ENCODE measurements at regions not wholly inside any gene's neighbourhood (a gene's known extent, or its start where the extent isn't known, plus 50 kb on each side); places are given as distances from the start of the nearest gene placed in this dataset.

DNA sequence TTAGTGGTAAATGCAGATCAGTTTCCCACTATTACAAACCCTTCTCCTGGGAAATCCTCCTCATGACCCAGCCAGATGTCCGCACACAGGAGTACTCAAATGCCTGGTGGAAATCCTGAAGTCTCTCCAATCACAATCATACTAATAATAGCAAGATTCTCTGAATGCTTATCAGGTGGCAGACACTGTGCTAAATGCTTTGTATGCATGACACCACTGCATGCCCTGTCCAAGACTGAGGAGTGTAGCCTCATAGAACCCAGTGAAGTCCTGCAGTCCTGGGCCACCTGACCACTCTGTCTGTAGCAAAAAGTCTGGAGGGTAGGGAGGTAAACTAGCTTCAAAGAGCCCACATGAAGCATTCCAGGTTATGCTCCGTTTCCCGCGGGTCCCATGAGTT, 434.8 kb upstream of the CHST9 start:
- DNase-seq: no peak
- Mint-ChIP-seq H3K4me3 (no peak overlapping the region), H3K27me3 (no peaks in the 10 kb centered on the region), H3K9me3 (no peaks in the 10 kb centered on the region), H3K27ac (no peak overlapping the region), H3K36me3 (no peaks in the 10 kb centered on the region), H3K4me1 (no peaks in the 10 kb centered on the region)

DNA sequence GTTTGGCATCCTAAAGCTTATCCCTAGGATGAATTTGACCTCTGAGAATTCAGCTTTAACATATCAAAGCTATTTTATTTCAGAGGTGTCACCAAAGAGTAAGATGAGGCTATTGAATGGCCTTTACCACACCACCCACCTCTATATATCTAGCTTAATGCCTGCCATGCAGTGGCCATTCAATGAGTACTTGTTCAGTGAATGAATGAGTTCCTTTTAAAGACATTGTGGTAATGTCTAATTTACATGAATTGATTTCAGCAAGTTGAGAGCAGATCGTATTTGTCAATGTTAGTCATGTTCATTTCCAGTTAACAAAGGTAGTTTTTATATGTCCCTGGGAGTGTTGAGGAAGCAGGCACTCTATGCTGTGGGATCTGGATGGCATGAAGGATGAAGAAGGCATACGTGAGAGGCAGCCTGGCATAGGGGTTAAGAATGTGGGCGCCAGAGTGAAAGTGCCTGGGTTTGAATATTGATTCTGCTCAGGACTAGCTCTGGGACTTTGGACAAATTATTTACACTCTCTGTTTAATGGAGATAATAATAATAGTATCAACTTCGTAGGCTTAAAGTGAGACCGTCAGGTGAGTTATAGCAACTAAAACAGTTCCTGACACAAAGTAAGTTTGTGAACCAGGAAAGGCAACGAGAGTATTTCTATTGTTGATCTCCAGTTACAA, 434.1 kb upstream of the CHST9 start:
- no peak overlapping the region for H3K27ac Mint-ChIP-seq
- H3K4me3 Mint-ChIP-seq: no peak overlapping the region
- no peaks in the 10 kb centered on the region for H3K4me1 Mint-ChIP-seq
- H3K27me3 Mint-ChIP-seq: no peaks in the 10 kb centered on the region
- no peaks in the 10 kb centered on the region for H3K36me3 Mint-ChIP-seq
- no peaks in the 10 kb centered on the region for H3K9me3 Mint-ChIP-seq
- DNase-seq: no peak

GRCh38 chr18:27616324-27616723, 431.2 kb upstream of the CHST9 start:
- Mint-ChIP-seq H3K27ac (no peak overlapping the region), H3K4me1 (no peaks in the 10 kb centered on the region), H3K4me3 (no peak overlapping the region)

DNA sequence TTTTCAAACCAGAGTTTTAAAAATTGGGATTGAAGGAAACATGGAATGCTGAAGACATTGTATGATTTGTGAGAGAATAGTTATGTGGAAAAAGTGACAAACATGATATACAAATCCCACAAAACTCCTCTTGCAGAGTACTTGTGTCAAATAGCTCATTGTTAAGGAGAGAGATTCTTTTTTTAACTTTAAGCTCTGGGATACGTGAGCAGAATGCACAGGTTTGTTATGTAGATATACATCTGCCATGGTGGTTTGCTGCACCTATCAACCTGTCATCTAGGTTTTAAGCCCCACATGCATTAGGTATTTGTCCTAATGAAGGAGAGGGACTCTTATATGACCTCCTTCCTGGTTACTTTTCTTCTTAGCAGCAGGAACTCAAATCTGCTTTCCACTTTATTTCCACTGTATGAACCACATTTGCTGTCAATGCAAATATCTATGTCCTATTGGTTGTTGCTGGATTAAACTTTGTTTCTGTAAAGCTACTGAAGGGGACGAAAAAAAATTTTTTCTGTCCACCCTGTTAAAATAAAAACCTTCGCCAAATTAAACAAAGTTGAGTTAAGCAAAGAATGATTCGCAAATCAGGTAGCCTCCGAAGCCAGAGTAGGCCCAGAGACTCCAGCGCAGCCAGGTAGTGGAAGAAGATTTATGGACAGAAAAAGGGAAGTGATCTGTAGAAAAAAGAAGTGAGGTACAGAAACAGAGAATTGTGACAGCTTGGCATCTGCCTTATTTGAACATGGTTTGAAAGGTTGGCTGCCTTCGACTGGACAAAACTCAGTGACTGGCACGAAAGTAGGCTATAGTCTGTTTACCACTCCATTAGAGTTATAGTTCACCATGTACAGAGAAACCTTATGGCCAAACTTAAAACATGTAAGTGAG, 430.1 kb upstream of the CHST9 start:
- Mint-ChIP-seq H3K27ac (no peak overlapping the region), H3K4me3 (no peak overlapping the region), H3K9me3 (no peaks in the 10 kb centered on the region), H3K27me3 (no peaks in the 10 kb centered on the region), H3K4me1 (no peaks in the 10 kb centered on the region), H3K36me3 (no peaks in the 10 kb centered on the region)
- DNase-seq: no peak

More at GRCh38 chr18:27616324-27616723, 431.2 kb upstream of the CHST9 start:
- Mint-ChIP-seq H3K9me3 (no peaks in the 10 kb centered on the region), H3K27me3 (no peaks in the 10 kb centered on the region), H3K36me3 (no peaks in the 10 kb centered on the region)
- DNase-seq: no peak

GRCh38 chr18:27609221-27609620, 424.1 kb upstream of the CHST9 start:
- Mint-ChIP-seq H3K36me3 (no peaks in the 10 kb centered on the region), H3K4me3 (no peak overlapping the region), H3K9me3 (no peaks in the 10 kb centered on the region), H3K27me3 (no peaks in the 10 kb centered on the region), H3K4me1 (no peaks in the 10 kb centered on the region), H3K27ac (no peak overlapping the region)
- DNase-seq: no peak

DNA sequence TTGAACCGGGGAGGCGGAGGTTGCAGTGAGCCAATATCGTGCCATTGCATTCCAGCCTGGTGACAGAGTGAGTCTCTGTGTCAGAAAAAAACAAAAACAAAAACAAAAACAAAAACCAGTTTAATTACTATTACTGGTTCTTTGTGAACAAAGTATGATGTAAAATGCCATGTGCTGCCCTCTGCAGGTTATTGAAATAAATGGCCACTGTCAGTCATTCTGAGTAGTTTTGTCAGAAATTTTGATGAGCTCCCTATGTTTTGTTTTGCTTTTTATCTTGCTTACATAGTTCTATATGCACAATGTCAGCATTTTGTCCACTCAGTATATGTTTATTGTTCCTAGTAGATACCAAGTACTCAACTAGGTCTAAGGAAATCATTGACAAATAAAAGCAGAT, 423.6 kb upstream of the CHST9 start:
- Mint-ChIP-seq H3K9me3 (no peaks in the 10 kb centered on the region), H3K36me3 (no peaks in the 10 kb centered on the region), H3K4me3 (no peak overlapping the region), H3K27me3 (no peaks in the 10 kb centered on the region), H3K27ac (no peak overlapping the region), H3K4me1 (no peaks in the 10 kb centered on the region)
- DNase-seq: no peak

DNA sequence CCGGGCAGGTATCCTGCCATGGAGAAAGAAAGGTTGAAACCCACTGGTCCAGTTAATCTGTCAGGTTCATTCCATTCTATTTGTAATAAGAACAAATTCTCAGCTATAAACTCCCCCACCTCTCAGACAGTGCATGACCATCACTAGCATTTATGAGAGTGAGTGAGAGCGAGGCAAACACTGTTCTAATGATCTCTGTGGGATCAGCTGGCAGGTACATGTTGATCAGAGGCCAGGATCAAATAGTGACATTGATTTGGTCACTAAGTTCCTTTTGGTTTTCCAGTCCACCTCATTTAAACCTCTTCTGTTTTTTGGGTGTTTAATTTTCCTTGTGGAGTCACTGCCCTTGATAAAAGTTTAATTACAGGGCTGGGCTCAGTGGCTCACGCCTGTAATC, 423.1 kb upstream of the CHST9 start:
- no peak for DNase-seq
- Mint-ChIP-seq H3K27me3 (no peaks in the 10 kb centered on the region), H3K9me3 (no peaks in the 10 kb centered on the region), H3K36me3 (no peaks in the 10 kb centered on the region), H3K27ac (no peak overlapping the region), H3K4me1 (no peaks in the 10 kb centered on the region), H3K4me3 (no peak overlapping the region)

DNA sequence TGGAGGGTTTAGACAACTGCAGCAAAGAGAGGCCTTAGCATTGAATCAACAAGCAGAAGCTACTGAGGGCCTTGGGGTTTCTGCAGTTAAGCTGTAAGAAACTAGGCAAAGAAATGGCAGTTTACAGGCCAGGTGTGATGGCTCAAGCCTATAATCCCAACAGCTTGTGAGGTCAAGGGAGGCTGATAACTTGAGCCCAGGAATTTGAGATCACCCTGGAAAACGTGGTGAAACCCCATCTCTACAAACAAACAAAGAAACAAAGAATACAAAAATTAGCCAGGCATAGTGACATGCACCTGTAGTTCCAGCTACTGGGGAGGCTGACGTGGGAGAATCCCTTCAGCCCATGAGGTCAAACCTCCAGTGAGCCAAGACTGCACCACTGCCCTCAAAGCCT, 421.6 kb upstream of the CHST9 start:
- H3K27me3 Mint-ChIP-seq: no peaks in the 10 kb centered on the region
- no peak overlapping the region for H3K27ac Mint-ChIP-seq
- H3K36me3 Mint-ChIP-seq: no peaks in the 10 kb centered on the region
- H3K9me3 Mint-ChIP-seq: no peaks in the 10 kb centered on the region
- DNase-seq: no peak
- no peaks in the 10 kb centered on the region for H3K4me1 Mint-ChIP-seq
- no peak overlapping the region for H3K4me3 Mint-ChIP-seq

GRCh38 chr18:27605107-27605834, 420.2 kb upstream of the CHST9 start:
- Mint-ChIP-seq H3K4me3 (no peak overlapping the region), H3K4me1 (no peaks in the 10 kb centered on the region), H3K36me3 (no peaks in the 10 kb centered on the region), H3K27ac (no peak overlapping the region), H3K27me3 (no peaks in the 10 kb centered on the region), H3K9me3 (no peaks in the 10 kb centered on the region)
- DNase-seq: no peak

DNA sequence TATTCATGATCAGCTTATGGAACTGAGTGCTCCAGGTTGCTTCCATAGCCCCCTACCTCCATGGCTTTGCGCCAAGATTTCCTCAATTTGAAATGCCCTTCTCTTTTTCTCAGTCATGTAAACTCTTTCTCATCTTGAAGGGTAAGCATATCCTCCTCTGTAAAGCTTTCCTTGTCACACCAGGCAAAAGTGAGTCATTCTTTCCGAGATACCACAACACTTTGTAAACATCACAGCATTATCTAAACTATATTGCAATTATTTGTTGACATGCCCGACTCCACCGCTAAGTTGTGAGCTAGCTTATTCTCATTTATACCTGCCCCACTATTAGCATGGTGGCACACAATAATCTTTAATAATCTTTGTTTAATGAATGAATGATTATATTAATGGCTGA, 419.5 kb upstream of the CHST9 start:
- Mint-ChIP-seq H3K27me3 (no peaks in the 10 kb centered on the region), H3K4me1 (no peaks in the 10 kb centered on the region), H3K9me3 (no peaks in the 10 kb centered on the region), H3K36me3 (no peaks in the 10 kb centered on the region), H3K27ac (no peak overlapping the region), H3K4me3 (no peak overlapping the region)
- no peak for DNase-seq

- no peaks in the 10 kb centered on the region for H3K4me1 Mint-ChIP-seq
- H3K4me3 Mint-ChIP-seq: no peak overlapping the region
- no peak overlapping the region for H3K27ac Mint-ChIP-seq
- H3K36me3 Mint-ChIP-seq: no peaks in the 10 kb centered on the region
- H3K9me3 Mint-ChIP-seq: no peaks in the 10 kb centered on the region
- H3K27me3 Mint-ChIP-seq: no peaks in the 10 kb centered on the region
- no peak for DNase-seq
These were observed 417.0 kb upstream of the CHST9 start for GRCh38 chr18:27602092-27602491.

GRCh38 chr18:27600245-27600644, 415.1 kb upstream of the CHST9 start:
- H3K36me3 Mint-ChIP-seq: no peaks in the 10 kb centered on the region
- no peaks in the 10 kb centered on the region for H3K4me1 Mint-ChIP-seq
- H3K4me3 Mint-ChIP-seq: no peak overlapping the region
- no peaks in the 10 kb centered on the region for H3K9me3 Mint-ChIP-seq
- no peaks in the 10 kb centered on the region for H3K27me3 Mint-ChIP-seq
- no peak for DNase-seq
- no peak overlapping the region for H3K27ac Mint-ChIP-seq

GRCh38 chr18:27599202-27599829, 414.2 kb upstream of the CHST9 start:
- Mint-ChIP-seq H3K4me3 (no peak overlapping the region), H3K4me1 (no peaks in the 10 kb centered on the region), H3K27ac (no peak overlapping the region), H3K27me3 (no peaks in the 10 kb centered on the region), H3K36me3 (no peaks in the 10 kb centered on the region), H3K9me3 (no peaks in the 10 kb centered on the region)
- DNase-seq: peak; percentile 17

DNA sequence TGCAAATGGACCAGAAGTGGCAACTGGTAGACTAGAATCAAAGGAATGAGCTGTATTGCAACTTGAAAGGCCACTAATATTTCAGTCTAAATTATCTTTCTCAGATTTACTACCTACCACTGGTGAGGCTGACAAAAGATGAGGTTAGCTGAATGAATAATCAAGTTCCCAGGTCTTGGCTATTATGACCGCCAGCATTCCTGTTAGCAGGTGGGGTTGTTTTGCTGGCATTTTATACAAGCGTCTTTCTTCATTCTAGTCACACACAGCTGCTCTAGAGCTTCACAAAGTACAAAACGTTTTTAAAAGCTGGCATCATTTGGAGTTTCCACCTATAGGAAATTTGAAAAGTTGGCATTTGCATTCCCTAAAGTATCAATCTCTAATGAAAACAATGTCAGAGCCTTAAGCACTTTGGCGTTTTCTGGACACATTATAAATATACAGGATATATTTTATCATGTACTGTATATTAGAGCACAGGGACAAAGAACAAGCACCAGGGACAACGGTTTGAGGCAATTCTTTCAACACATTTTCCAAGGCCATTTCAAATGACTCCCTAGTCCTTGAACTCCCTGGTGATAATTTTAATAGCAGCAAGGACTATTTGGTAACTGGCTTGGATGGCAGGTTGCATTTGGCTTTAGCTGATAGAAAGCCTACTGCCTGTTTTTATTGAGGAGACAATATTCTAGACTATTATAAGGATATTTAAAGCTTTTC, 410.2 kb upstream of the CHST9 start:
- DNase-seq: no peak
- no peak overlapping the region for H3K27ac Mint-ChIP-seq
- no peaks in the 10 kb centered on the region for H3K27me3 Mint-ChIP-seq
- H3K9me3 Mint-ChIP-seq: no peaks in the 10 kb centered on the region
- no peaks in the 10 kb centered on the region for H3K36me3 Mint-ChIP-seq
- H3K4me3 Mint-ChIP-seq: no peak overlapping the region
- no peaks in the 10 kb centered on the region for H3K4me1 Mint-ChIP-seq

Data from activated naive CD8-positive, alpha-beta T cell treated with anti-CD3 and anti-CD28 coated beads for 36 hours (primary cell).